ENCODE measurements at regions not wholly inside any gene's neighbourhood (a gene's known extent, or its start where the extent isn't known, plus 50 kb on each side); places are given as distances from the start of the nearest gene placed in this dataset.

- TF ChIP-seq, protein P1, sequence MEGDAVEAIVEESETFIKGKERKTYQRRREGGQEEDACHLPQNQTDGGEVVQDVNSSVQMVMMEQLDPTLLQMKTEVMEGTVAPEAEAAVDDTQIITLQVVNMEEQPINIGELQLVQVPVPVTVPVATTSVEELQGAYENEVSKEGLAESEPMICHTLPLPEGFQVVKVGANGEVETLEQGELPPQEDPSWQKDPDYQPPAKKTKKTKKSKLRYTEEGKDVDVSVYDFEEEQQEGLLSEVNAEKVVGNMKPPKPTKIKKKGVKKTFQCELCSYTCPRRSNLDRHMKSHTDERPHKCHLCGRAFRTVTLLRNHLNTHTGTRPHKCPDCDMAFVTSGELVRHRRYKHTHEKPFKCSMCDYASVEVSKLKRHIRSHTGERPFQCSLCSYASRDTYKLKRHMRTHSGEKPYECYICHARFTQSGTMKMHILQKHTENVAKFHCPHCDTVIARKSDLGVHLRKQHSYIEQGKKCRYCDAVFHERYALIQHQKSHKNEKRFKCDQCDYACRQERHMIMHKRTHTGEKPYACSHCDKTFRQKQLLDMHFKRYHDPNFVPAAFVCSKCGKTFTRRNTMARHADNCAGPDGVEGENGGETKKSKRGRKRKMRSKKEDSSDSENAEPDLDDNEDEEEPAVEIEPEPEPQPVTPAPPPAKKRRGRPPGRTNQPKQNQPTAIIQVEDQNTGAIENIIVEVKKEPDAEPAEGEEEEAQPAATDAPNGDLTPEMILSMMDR (IDR thresholded peaks at IDR 0.05), result no peak
- TF ChIP-seq POLR2A (IDR thresholded peaks at IDR 0.05) (no peak), POLR2AphosphoS5 (IDR thresholded peaks at IDR 0.05) (no peak), EP300 (IDR thresholded peaks at IDR 0.05) (no peak)
Observed at GRCh38 chr18:24942144-24942543, 409.8 kb downstream of the ZNF521 start.

All from suprapubic skin (tissue), 4 donors.